ENCODE measurements at regions not wholly inside any gene's neighbourhood (a gene's known extent, or its start where the extent isn't known, plus 50 kb on each side); places are given as distances from the start of the nearest gene placed in this dataset.

GRCh38 chr12:30144777-30145683, 361.3 kb upstream of the TMTC1 start:
- DNase-seq: no peak

GRCh38 chr12:30142301-30142700, 358.6 kb upstream of the TMTC1 start:
- DNase-seq: no peak

GRCh38 chr12:30138483-30138882, 354.7 kb upstream of the TMTC1 start:
- DNase-seq: no peak

GRCh38 chr12:30136696-30137095, 353.0 kb upstream of the TMTC1 start:
- DNase-seq: no peak

GRCh38 chr12:30135776-30136175, 352.0 kb upstream of the TMTC1 start:
- no peak for DNase-seq

- DNase-seq: no peak
Measured at GRCh38 chr12:30134229-30134628, 350.5 kb upstream of the TMTC1 start.

GRCh38 chr12:30126944-30127343, 343.2 kb upstream of the TMTC1 start:
- DNase-seq: no peak

- DNase-seq: no peak
Measured at GRCh38 chr12:30120522-30120921, 336.8 kb upstream of the TMTC1 start.

GRCh38 chr12:30117483-30117882, 333.7 kb upstream of the TMTC1 start:
- DNase-seq: no peak

- no peak for DNase-seq
Measured at GRCh38 chr12:30111719-30112118, 328.0 kb upstream of the TMTC1 start.

- no peak for DNase-seq
Measured at GRCh38 chr12:30110958-30111586, 327.3 kb upstream of the TMTC1 start.

GRCh38 chr12:30110498-30110897, 326.8 kb upstream of the TMTC1 start:
- no peak for DNase-seq

GRCh38 chr12:30108666-30109065, 324.9 kb upstream of the TMTC1 start:
- no peak for DNase-seq

GRCh38 chr12:30106204-30106965, 322.6 kb upstream of the TMTC1 start:
- no peak for DNase-seq

GRCh38 chr12:30105505-30105904, 321.8 kb upstream of the TMTC1 start:
- DNase-seq: no peak

GRCh38 chr12:30104971-30105370, 321.2 kb upstream of the TMTC1 start:
- no peak for DNase-seq

- DNase-seq: no peak
Measured at GRCh38 chr12:30100741-30101140, 317.0 kb upstream of the TMTC1 start.

GRCh38 chr12:30098677-30099076, 314.9 kb upstream of the TMTC1 start:
- no peak for DNase-seq

- no peak for DNase-seq
Measured at GRCh38 chr12:30095511-30095910, 311.8 kb upstream of the TMTC1 start.

GRCh38 chr12:30092983-30093617, 309.4 kb upstream of the TMTC1 start:
- no peak for DNase-seq

GRCh38 chr12:30090258-30090657, 306.5 kb upstream of the TMTC1 start:
- DNase-seq: no peak

GRCh38 chr12:30088259-30088995, 304.7 kb upstream of the TMTC1 start:
- no peak for DNase-seq

All from T-helper 2 cell (primary cell).